ENCODE measurements at regions not wholly inside any gene's neighbourhood (a gene's known extent, or its start where the extent isn't known, plus 50 kb on each side); places are given as distances from the start of the nearest gene placed in this dataset.

- no peak for DNase-seq
Observed at GRCh38 chr11:69545976-69546617, 64.6 kb downstream of the LINC01488 start.

DNA sequence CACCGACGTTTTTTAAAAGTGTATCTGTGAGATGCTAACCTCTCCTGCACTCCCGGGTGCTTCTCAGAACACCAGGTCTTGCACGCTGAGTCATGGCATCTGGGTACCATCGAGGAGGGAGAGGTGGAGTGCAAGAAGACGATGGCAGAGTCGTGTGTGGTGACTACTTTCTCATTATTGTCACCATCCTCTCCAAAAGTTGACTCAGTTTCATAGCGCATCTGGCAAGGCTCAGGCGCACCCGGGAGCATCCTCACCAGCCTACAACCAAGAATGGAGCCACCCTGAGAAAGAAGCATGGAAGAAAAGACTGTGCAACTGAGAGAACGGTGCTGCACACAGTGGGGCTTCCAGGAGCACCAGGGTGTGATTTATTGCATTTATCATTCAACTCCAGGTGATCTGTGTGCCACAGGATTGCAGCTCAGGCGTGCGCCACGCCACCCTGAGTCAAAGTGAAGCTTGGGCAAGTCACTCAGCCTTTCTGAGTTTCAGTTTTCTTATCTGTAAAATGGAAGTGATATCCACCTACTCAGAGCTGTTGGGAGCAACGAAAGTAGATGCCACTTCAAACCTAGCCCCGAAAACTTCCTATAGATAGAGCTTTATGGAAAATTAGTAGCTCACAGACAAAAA is 65.4 kb downstream of the LINC01488 start:
- peak in 1 of 5 donors; percentile 64 for DNase-seq

GRCh38 chr11:69550846-69551245 is 69.4 kb downstream of the LINC01488 start:
- no peak for DNase-seq

- DNase-seq, result no peak
Observed at GRCh38 chr11:69551963-69552362, 70.5 kb downstream of the LINC01488 start.

GRCh38 chr11:69552951-69553350 is 71.5 kb downstream of the LINC01488 start:
- DNase-seq, result no peak

GRCh38 chr11:69553416-69554357 is 72.2 kb downstream of the LINC01488 start:
- no peak for DNase-seq

GRCh38 chr11:69554849-69555248 is 73.4 kb downstream of the LINC01488 start:
- DNase-seq, result no peak

DNA sequence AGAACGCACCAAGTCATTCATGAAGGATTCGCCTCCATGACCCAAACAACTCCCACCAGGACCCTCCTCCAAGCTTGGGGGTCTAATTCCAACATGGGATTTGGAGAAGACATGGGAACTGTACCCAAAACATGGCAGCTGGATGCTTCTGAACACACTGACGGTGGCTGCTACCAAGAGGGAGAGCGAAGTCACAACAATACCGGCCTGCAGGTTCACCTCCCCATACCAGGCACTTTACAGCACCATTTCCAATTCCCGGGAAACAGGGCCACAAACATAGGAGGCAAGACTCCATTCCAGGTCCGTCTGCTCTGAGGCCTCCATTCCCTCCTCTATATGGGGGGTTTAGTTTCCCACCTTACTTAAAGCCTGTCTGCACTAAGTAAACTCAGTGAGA is 75.8 kb downstream of the LINC01488 start:
- no peak for DNase-seq

- peak in 2 of 5 donors; percentile 31 to 32 for DNase-seq
Observed at GRCh38 chr11:69558519-69558941, 77.1 kb downstream of the LINC01488 start.

GRCh38 chr11:69559181-69559580 is 77.7 kb downstream of the LINC01488 start:
- no peak for DNase-seq

DNA sequence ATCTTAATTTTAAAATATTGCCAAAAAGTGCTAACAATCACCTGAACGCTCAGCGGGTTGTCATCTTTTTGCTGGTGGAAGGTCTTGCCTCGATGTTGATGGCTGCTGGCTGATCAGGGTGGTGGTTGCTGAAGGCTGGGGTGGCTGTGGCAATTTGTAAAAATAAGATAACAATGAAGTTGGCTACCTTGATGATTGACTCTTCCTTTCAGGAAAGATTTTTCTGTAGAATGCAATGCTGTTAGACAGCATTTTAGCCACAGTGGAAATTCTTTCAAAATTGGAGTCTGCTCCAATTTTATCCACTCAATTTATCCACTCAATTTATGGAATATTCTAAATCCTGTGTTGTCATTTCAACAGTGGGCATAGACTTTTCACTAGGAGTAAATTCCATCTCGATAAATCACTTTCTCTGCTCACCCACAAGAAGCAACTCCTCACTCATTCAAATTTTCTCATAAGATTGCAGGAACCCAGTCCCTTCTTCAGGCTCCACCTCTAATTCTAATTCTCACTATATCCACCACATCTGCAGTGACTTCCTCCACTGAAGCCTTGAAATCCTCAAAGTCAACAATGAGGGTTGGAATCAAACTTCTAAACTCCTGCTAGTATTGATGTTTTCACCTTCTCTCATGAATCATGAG is 78.8 kb downstream of the LINC01488 start:
- no peak for DNase-seq

DNA sequence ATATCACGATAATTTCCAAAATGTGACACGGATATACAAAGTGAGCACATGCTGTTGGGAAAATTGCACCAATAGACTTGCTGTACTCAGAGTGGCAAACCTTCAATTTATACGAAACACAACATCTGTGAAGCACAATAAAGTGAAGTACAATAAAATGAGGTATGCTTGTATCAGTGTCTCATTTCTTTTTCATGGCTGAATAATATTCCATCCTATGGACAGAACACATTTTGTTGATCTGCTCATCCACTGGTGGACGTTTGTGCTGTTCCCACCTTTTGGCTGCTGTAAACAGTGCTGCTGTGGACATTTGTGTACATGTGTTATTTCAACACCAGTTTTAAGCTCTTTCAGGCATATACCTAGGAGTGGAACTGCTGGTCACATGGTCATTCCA is 78.7 kb upstream of the CCND1 start:
- no peak for DNase-seq

DNA sequence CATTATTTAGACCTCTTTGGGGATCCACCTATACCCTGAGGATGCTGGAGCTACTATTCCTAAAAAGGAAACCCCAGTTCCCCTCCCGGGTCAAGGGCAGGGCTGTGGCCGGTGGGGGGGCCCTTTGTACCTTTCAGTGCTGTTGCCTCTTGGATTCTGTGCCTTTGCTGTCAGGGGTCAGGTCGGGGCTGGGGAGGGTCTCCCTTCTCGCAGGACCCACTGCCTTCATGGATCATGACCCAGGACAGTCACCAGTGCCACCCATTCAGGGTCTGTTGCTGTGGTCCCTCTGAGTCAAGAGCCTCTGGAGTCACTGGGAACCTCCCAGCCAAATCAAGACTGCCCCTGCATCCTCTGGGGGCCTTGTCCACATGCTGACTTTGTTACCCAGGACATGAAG is 78.1 kb upstream of the CCND1 start:
- DNase-seq, result no peak

GRCh38 chr11:69563306-69563705 is 77.7 kb upstream of the CCND1 start:
- DNase-seq, result no peak

DNA sequence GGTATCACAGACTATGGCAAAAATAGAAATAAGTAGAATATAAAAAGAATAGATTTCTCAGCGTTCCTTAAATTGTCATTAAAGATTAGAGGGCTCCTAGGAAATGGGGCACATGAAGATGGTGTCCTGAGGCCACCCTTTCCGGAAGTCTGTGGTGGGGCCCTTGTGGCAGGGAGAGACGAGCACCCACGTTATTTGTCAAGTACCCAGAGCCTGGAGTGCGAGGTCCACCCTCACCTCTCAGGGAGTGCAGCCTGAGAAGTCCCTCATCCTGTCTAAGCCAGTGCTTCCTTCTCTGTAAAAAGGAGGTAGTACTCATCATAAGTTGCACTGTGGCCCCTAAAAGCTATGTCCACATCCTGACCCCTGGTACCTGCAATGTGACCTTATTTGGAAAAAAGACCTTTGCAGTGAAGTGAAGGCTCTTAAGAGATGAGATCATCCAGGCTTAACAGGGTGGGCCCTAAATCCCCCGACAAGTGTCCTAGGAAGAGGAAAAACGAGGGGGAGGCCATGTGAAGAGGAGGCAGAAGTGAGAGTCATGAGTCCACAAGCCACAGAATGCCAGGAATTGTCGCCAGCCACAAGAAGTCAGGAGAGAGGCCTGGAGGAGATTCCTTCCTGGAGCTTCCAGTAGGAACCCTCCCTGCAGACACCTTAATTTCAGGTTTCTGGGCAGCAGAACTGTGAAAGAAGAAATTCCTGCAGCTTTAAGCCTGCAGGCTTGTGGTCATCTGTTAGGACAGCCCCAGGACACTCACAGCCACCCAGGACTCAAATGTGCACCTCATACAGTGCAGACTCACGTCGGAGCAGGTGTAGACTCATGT is 76.8 kb upstream of the CCND1 start:
- DNase-seq, result no peak

GRCh38 chr11:69566001-69566400 is 75.0 kb upstream of the CCND1 start:
- no peak for DNase-seq

DNA sequence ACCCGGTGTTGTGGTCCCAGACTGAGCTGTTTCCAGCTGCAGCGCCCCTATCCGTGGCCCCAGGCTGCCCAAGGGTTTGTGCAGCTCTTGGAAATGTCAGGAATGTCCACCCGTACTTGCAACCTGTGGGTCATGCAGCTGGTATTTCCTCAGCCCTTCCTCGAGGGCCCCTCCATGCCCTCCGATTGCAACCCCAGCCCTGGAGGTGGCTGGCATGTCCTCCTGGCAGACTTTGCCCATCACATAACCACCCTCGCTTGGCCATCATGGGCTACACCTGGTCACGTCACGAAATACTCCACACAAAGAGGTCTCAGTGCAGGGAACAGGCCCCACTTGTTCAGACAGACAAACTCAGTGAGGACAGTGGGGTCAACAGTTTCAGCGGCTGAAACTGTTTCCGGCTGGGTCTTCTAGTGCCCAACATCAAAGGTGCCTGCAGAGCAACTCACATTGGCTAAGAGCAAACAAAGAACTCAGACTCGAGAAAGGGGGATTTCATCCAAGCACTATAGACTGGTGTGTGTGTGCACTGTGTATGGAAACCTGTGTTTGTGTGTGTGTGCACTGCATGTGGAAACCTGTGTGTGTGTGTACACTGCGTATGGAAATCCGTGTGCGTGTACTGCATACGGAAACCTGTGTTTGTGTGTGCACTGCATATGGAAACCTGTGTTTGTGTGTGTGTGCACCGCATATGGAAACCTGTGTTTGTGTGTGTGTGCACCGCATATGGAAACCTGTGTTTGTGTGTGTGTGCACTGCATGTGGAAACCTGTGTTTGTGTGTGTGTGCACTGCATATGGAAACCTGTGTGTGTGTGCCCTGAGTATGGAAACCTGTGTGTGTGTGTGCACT is 72.8 kb upstream of the CCND1 start:
- no peak for DNase-seq

- no peak for DNase-seq
Observed at GRCh38 chr11:69568809-69569097, 72.2 kb upstream of the CCND1 start.

GRCh38 chr11:69569306-69570200 is 71.4 kb upstream of the CCND1 start:
- DNase-seq, result no peak

- no peak for DNase-seq
Observed at GRCh38 chr11:69572233-69572860, 68.6 kb upstream of the CCND1 start.

All from T-helper 1 cell (primary cell).